Common myeloid progenitor, CD34-positive (primary cell): ENCODE measurements at regions not wholly inside any gene's neighbourhood (a gene's known extent, or its start where the extent isn't known, plus 50 kb on each side); places are given as distances from the start of the nearest gene placed in this dataset.

Source experiments
- CTCF ChIA-PET: fragments of 350-600 bp; sonication (Branson Sonifier 250); formaldehyde crosslinking; loops from one replicate; lab custom pipeline; 2021; ENCODE audit warnings: antibody characterized with exemption; lab: Charles Lee
- POLR2A ChIA-PET: fragments of 350-600 bp; sonication (Branson Sonifier 250); formaldehyde crosslinking; loops from one replicate; lab custom pipeline; 2021; ENCODE audit warnings: antibody characterized with exemption; lab: Charles Lee
- DNase-seq, 3 donors: peaks; one replicate each; pipeline versions ENCODE4 v3.0.0 to v3.0.0-alpha.2; 2013
- H3K27ac ChIP-seq, 2 experiments: 1 replicate in 1 of 2; 2 replicates in 1 of 2; pipeline ENCODE4 v1.7.0; 2013; ENCODE audit warnings: inconsistent platforms in 2 of 2, low read length in 2 of 2, mild to moderate bottlenecking in 2 of 2, low read depth in 1 of 2, moderate library complexity in 1 of 2; ENCODE audit not compliant: severe bottlenecking in 2 of 2, insufficient read depth in 1 of 2, poor library complexity in 1 of 2
- H3K27me3 ChIP-seq, 5 experiments: replicated peaks in 2 of 5; 1 replicate in 3 of 5; 2 replicates in 2 of 5; pipeline versions ENCODE4 v1.6.1 to v1.7.0; 2013; ENCODE audit warnings: low read length in 4 of 5, mild to moderate bottlenecking in 2 of 5, moderate library complexity in 2 of 5, inconsistent platforms in 1 of 5; ENCODE audit not compliant: insufficient read depth in 5 of 5, control insufficient read depth in 4 of 5
- H3K36me3 ChIP-seq, 4 experiments: 1 replicate in 2 of 4; 2 replicates in 2 of 4; pipeline versions ENCODE4 v1.6.1 to v1.7.0; 2013; ENCODE audit warnings: low read length in 3 of 4, control low read depth in 1 of 4, mild to moderate bottlenecking in 1 of 4; ENCODE audit not compliant: control insufficient read depth in 4 of 4, insufficient read depth in 4 of 4
- H3K4me1 ChIP-seq, 4 experiments: 1 replicate in 3 of 4; 2 replicates in 1 of 4; pipeline versions ENCODE4 v1.6.1 to v1.7.1; 2013; ENCODE audit warnings: low read length in 3 of 4, mild to moderate bottlenecking in 3 of 4, control low read depth in 1 of 4, inconsistent platforms in 1 of 4, moderate library complexity in 1 of 4; ENCODE audit not compliant: control insufficient read depth in 4 of 4, insufficient read depth in 4 of 4; ENCODE audit errors: control extremely low read depth in 1 of 4
- H3K4me3 ChIP-seq, 7 experiments: 1 replicate in 4 of 7; 2 replicates in 3 of 7; pipeline versions ENCODE4 v1.5.1 to v1.7.0; 2013; ENCODE audit warnings: mild to moderate bottlenecking in 7 of 7, low read length in 6 of 7, moderate library complexity in 6 of 7, inconsistent platforms in 2 of 7, low read depth in 2 of 7, control low read depth in 1 of 7; ENCODE audit not compliant: insufficient read depth in 4 of 7, control insufficient read depth in 1 of 7; ENCODE audit errors: extremely low read depth in 1 of 7
- H3K9me3 ChIP-seq, 5 experiments: 1 replicate in 4 of 5; 2 replicates in 1 of 5; pipeline versions ENCODE4 v1.6.1 to v1.7.1; 2013; ENCODE audit warnings: low read length in 4 of 5, mild to moderate bottlenecking in 2 of 5, inconsistent platforms in 1 of 5, low read depth in 1 of 5, moderate library complexity in 1 of 5; ENCODE audit not compliant: control insufficient read depth in 4 of 5, insufficient read depth in 2 of 5; ENCODE audit errors: control extremely low read depth in 1 of 5
- WGBS: methylation state at CpG from one replicate; pipeline ENCODE4 v1.1.5; 2013; ENCODE audit not compliant: insufficient coverage; 5-methylcytosine and 5-hydroxymethylcytosine counted together

- Histone ChIP-seq H3K4me1 (peaks cover 0 to 29% (median 21%) of the 10 kb centered on the region in 4 experiments), H3K27ac (no peak overlapping the region), H3K27me3 (no peaks in the 10 kb centered on the region), H3K36me3 (no peaks in the 10 kb centered on the region), H3K4me3 (no peak overlapping the region), H3K9me3 (no peaks in the 10 kb centered on the region)
- POLR2A ChIA-PET, result no interaction called here
- DNase-seq, result peak in 1 of 3 donors; percentile 50
- CTCF ChIA-PET, result interaction anchor here (0.6 to 2.8 kb wide), 20 partner anchors 10 to 308 kb away, joined by 3 to 29 read pairs (median 6); no protein-coding TSS in a partner anchor
- WGBS, result 20% methylated on average over 16 of the region's 16 CpGs
Observed at GRCh38 chr16:85422196-85422631, 190.9 kb upstream of the GSE1 start.

- ChIA-PET CTCF (interaction anchor here (0.6 to 2.8 kb wide), 11 partner anchors 9 to 188 kb away, joined by 3 to 16 read pairs (median 4); no protein-coding TSS in a partner anchor), POLR2A (no interaction called here)
- Histone ChIP-seq H3K27ac (no peak overlapping the region), H3K4me3 (no peak overlapping the region), H3K4me1 (peaks cover 0 to 23% (median 18%) of the 10 kb centered on the region in 4 experiments), H3K36me3 (no peaks in the 10 kb centered on the region), H3K9me3 (no peaks in the 10 kb centered on the region), H3K27me3 (no peaks in the 10 kb centered on the region)
- WGBS, result 81% methylated on average over 21 of the region's 23 CpGs
- no peak for DNase-seq
Observed at GRCh38 chr16:85422632-85423550, 190.2 kb upstream of the GSE1 start.

GRCh38 chr16:85423631-85424030, 189.5 kb upstream of the GSE1 start:
- Histone ChIP-seq H3K4me1 (peaks cover 0 to 17% (median 14%) of the 10 kb centered on the region in 4 experiments), H3K9me3 (no peaks in the 10 kb centered on the region), H3K27ac (no peak overlapping the region), H3K27me3 (no peaks in the 10 kb centered on the region), H3K36me3 (no peaks in the 10 kb centered on the region), H3K4me3 (no peak overlapping the region)
- POLR2A ChIA-PET, result interaction anchor here (1.0 kb wide), 1 partner anchor 187 kb away, joined by 3 read pairs; no protein-coding TSS in a partner anchor
- DNase-seq, result no peak
- CTCF ChIA-PET, result interaction anchor here (0.6 to 2.8 kb wide), 5 partner anchors 8 to 187 kb away, joined by 3 to 16 read pairs (median 4); no protein-coding TSS in a partner anchor
- WGBS, result 93% methylated on average over 9 of the region's 11 CpGs

- CTCF ChIA-PET, result interaction anchor here (0.6 to 1.4 kb wide), 6 partner anchors 8 to 185 kb away, joined by 3 to 4 read pairs (median 3); no protein-coding TSS in a partner anchor
- Histone ChIP-seq H3K4me3 (no peak overlapping the region), H3K9me3 (no peaks in the 10 kb centered on the region), H3K36me3 (no peaks in the 10 kb centered on the region), H3K27ac (no peak overlapping the region), H3K27me3 (no peaks in the 10 kb centered on the region), H3K4me1 (peaks cover 0 to 17% (median 13%) of the 10 kb centered on the region in 4 experiments)
- POLR2A ChIA-PET, result interaction anchor here (1.0 kb wide), 1 partner anchor 186 kb away, joined by 3 read pairs; no protein-coding TSS in a partner anchor
- DNase-seq, result no peak
- WGBS, result 90% methylated on average over 30 of the region's 35 CpGs
Observed at GRCh38 chr16:85424260-85425073, 188.7 kb upstream of the GSE1 start.

- Histone ChIP-seq H3K36me3 (no peaks in the 10 kb centered on the region), H3K4me1 (peaks cover 0 to 17% (median 12%) of the 10 kb centered on the region in 4 experiments), H3K4me3 (no peak overlapping the region), H3K27ac (no peak overlapping the region), H3K27me3 (peaks cover 0 to 1% (median 0%) of the 10 kb centered on the region in 5 experiments), H3K9me3 (no peaks in the 10 kb centered on the region)
- 75% methylated on average over 17 of the region's 17 CpGs for WGBS
- ChIA-PET CTCF (interaction anchor here (0.7 to 1.2 kb wide), 4 partner anchors 9 to 184 kb away, joined by 3 to 4 read pairs (median 3); no protein-coding TSS in a partner anchor), POLR2A (no interaction called here)
- DNase-seq, result no peak
Observed at GRCh38 chr16:85425074-85425662, 188.0 kb upstream of the GSE1 start.

- Histone ChIP-seq H3K4me3 (no peak overlapping the region), H3K9me3 (no peaks in the 10 kb centered on the region), H3K36me3 (no peaks in the 10 kb centered on the region), H3K4me1 (peaks cover 0 to 10% (median 6%) of the 10 kb centered on the region in 4 experiments), H3K27ac (no peak overlapping the region), H3K27me3 (peaks cover 0 to 1% (median 0%) of the 10 kb centered on the region in 5 experiments)
- DNase-seq, result no peak
- ChIA-PET CTCF (interaction anchor here (0.6 to 1.1 kb wide), 2 partner anchors 119 to 183 kb away, joined by 3 to 6 read pairs; no protein-coding TSS in a partner anchor), POLR2A (no interaction called here)
- 100% methylated on average over 2 of the region's 2 CpGs for WGBS
Observed at GRCh38 chr16:85426806-85427205, 186.3 kb upstream of the GSE1 start.
